HG03521 (cell line): ENCODE measurements at regions not wholly inside any gene's neighbourhood (a gene's known extent, or its start where the extent isn't known, plus 50 kb on each side); places are given as distances from the start of the nearest gene placed in this dataset.

Experiments
- ATAC-seq: cut with Tn5 transposase; IDR thresholded peaks from one replicate; pipeline ENCODE4 v1.9.1; 2021; ENCODE audit warnings: mild to moderate bottlenecking, moderate library complexity; ENCODE audit not compliant: unreplicated experiment

DNA sequence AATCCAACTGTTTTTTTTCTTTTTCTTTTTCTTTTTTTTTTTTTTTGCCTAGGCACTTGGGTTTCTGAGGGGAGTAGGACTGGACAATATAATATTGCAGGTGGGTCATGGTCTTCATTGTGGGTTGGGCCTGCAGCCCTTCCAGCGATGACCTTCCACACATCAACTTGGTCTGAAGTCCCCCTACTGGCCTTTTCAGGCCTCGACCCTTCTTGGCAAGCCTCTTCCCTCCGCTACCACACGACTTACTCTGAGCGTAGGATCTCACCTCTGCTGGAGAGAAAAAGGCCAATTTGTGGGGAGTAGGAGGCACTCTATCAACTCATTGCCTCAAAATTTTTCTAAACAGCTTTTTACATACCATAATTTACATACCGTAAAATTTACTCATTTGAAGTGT lies 51.1 kb upstream of the GRIK3 start:
- ATAC-seq: no peak

DNA sequence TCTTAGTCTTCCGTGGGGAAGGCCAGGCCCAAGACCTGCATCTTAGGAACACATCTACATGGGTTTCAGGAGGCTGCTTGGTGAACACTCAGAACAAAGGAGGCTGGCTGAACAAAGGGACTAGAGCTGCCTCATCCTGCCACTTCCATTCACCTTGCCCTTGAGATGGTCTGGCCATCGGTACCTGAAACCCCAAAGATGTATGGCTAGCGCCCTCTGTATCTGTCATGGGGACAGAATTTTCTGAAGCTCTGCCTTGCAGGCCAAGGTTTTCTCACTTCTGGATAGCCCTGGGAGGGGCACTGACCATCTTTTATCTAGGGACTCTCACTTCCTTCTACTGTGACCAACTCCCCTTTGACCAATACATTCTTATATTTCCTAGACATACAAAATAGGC lies 55.4 kb upstream of the GRIK3 start:
- ATAC-seq: no peak

DNA sequence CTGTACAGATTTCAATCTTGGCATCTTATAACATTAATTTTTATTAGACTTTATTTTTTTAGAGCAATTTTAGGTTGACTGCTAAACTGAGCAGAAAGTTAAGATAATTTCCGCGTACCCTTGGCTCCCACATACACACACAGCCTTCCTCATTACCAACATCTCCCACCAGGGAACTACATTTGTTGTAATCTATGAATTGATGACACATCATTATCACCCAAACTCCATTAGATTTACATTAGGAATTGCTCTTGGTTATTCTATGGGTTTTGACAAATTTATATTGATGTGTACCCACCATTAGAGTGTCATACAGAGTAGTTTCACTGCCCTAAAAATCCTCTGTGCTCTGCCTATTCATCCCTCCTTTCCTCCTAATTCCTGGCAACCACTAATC lies 56.4 kb upstream of the GRIK3 start:
- no peak for ATAC-seq

DNA sequence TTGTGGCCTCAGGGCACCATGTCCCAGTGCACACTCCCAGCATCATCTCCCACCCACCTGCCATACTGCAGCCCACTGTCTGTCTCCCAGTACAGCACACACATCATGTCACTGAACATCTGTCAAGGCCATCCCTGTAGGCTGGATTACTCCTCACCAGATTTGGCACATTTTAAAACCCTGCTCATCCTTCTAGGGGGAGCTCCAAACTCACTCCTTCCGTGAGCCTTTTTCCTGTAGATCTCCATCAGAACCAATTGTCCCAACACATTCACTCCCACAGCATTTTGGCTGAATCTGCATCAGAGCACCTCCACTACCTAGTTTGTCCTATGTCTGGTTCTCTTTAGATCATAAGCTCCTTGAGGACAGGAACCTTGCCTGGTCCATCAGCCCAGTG lies 58.6 kb upstream of the GRIK3 start:
- no peak for ATAC-seq

DNA sequence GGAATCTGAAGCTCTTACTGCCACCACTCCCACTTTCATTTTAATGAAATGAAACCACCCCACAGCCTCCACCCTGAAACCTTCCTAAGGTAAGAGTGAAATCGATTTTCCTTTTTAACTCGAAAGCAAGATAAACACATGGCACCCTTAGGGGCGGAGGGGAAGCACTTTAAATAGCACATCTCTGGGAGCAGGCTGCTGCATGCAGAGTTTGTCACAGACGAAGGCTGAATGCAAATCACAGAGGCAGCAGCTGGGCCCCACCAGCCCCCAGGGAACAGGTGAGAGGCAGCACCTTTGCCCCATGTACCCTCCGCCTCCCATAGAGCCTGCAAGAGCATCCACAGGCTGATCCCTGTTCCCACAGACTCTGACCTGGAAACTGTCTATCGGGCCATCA lies 60.0 kb upstream of the GRIK3 start:
- ATAC-seq: no peak

DNA sequence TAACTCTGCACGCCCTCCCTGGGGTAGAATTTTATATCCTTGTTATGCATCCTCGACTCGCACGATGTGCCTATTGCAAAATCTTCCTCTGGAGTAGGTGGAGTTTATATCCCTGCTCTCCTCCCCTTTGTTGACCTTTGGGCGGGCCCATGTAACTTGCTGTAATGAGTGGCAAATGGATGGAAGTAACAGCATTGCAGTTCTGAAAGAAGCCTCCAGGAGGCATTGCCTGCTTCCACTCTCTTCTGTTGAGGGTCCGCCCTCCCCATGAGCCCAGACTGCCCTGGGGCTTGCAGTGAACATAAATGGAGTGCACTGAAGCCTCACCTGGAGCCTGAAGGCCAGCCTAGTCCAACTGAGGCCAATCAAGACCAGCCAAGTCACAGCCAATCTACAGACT lies 62.2 kb upstream of the GRIK3 start:
- ATAC-seq: no peak

DNA sequence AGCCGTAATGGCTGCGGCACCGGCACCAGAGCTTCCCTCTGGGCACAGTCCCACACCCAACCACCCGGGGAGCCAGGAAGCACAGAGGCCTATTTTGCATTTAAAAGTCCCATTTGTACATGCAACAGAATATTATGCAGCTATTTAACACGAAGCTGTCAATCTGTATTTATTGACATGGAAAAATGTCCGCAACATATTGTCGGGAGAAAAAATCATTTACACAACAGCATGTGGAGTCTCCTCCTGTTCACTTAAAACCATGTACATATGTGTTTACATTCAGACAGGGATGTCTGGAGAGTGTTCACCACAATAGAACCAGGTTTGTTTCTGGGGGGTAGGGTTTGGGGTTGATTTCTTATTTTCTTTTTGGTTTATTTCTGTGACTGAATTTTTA lies 63.4 kb upstream of the GRIK3 start:
- no peak for ATAC-seq

DNA sequence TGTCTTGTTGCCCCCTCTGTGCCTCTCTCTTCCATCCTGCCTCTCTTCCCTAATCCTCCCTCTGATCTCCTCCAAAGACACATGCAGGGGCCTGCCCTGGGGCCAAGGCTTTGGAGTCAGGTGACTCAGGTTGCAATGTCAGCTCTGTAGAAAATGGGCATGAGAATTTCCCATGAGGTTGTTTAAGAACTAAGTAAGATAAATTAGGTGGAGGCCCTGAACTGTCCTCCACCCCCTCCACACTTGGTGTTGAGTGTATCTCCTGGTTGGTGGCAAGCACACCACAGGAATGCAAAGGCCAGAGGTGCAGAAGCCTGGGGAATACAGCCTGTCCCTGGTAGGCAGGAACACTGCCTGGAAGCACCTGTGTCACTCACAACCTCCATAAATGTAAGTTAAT lies 63.9 kb upstream of the GRIK3 start:
- no peak for ATAC-seq

DNA sequence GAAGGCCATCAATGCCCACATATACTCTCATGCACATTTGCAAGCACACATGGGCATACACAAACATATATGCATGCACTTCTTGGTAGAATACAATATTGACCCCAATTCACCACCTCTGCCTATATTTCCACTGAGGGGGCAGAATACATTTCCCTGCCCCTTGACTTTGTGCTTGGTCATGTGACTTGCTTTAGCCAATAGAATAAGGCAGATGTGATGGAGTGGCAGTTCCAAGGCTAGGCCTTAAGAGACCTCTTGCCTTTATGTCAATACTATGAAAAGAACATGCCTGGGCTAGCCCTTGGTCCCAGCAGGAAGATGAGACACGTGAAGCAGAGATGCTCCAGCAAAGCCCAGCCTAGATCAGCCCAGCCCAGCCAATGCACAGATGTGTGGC lies 66.0 kb upstream of the GRIK3 start:
- no peak for ATAC-seq

DNA sequence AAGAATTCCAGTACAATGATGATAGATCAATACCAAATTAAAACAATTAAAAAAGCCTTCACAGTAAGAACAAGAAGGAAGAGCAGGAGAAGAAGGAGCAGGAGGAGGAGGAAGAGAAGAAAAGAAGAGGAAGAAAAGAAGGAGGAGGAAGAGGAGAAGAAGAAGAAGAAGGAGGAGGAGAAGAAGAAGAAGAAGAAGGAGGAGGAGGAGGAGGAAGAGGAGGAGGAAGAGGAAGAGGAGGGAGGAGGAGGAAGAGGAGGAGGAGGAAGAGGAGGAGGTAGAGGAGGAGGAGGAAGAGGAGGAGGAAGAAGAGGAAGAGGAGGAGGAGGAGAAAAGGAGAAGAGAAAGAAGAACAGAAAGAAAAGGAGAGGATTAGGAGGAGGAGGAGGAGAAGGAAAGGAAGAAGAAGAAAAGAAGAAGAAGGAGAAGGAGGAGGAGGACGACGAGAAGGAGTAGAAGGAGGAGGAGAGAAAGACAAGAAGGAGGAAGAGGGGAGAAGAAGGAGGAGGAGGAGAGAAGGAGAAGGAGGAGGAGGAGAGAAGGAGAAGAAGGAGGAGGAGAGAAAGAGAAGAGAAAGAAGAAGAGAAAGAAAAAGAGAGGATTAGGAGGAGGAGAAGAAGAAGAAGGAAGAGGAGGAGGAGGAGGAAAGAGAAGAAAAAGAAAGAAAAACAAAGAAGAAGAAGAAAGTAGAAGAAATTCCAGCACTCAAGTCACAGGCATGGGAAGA lies 68.5 kb upstream of the GRIK3 start:
- ATAC-seq: no peak

DNA sequence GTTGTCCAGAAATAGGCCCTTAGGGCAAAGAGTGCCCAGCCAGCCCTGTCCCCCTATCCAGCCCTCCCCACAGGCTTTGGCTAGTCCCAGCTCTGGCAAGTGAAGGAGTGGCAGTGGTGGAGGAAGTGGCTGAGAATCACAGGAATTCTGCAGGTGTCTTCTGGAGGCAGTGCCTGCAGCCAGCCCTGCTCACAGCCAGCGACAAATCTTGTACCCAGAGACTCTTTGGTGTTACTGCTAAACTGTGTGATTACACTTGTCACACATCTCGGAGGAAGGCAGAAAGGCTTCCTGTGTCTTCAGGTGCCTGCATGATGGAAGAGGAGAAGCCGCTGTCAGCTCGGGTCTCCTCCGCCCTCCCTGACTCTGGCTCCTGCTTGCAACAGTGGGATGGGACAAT lies 71.6 kb upstream of the GRIK3 start:
- ATAC-seq: no peak

DNA sequence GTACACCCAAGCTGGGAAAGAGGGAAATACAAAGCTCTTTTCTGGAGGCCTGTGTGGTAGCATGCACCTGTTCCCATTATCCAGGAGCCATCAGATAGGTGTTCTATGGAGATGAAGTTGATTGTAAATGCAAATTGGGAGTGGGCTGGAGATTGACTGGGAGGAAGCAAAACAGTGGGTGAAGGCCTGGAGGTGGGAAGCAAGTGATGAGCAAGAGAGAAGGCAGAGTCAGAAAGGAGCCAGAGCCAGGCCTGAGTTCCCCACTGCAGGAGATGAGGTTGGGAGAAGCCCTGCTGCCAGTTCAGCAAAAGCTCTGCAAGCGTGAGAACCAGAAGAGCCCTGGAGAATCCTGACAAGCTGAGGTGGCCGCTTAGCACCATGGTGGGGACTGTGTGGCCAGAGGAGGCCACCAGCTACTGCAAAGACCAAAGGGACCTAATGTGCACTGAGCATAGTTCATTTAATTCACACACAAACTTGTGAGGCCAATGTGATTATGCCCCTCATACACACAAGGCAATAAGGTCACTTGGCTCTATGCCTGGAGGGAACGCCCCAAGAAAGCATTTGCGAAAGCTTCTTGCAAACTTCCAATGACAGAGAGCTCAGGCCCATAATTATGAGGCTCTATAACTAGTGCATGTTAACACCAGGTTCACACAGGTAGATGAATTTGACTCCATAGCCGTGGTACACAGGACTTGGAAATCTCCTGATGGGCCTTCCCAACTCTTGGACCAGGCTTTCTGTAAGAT lies 73.0 kb upstream of the GRIK3 start:
- ATAC-seq: no peak

DNA sequence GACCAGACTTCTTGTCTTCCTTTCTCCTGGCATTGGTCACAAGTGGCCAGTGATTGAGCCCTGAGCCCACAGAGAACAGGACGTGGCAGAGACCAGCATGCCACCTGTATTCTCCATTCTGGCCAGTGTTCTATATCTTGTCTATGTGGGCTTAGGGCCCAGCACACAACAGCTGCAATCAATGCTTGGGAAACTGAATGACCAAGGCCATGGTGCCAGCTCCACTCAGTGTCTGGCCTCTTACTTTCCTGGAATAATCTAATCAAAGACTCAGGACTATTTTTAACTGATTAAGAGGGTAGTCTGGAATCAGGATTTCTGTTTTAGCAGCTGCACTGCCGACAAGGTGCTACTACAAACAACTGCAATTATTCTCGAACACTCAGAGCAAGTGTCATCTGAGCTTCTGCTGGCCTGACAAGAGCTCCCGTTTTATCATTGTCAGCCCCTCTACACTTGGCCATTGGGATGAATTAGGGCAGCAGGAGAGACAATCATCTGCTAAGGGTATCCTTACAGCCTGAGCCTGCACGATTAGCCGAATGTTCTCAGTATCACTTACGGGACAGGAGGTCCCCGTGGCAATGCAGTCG lies 74.4 kb upstream of the GRIK3 start:
- no peak for ATAC-seq

DNA sequence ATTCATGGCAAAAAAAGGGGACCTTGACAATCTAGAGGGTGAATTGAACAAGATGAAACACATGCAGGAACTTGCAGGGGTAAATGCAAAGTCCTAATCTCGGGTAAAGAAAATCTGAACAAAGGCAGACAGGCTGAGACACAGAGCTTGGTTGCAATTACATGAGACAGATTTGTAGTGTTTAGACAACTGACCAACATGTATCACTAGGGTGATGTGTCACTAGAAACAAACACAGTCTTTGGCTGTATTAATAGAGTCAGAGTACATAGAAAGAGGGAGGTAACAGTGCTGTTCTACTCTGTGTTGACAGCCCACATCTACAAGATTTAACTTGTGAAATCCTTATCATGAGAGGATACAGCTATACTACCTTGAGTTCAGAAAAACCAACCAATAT lies 78.1 kb upstream of the GRIK3 start:
- no peak for ATAC-seq

DNA sequence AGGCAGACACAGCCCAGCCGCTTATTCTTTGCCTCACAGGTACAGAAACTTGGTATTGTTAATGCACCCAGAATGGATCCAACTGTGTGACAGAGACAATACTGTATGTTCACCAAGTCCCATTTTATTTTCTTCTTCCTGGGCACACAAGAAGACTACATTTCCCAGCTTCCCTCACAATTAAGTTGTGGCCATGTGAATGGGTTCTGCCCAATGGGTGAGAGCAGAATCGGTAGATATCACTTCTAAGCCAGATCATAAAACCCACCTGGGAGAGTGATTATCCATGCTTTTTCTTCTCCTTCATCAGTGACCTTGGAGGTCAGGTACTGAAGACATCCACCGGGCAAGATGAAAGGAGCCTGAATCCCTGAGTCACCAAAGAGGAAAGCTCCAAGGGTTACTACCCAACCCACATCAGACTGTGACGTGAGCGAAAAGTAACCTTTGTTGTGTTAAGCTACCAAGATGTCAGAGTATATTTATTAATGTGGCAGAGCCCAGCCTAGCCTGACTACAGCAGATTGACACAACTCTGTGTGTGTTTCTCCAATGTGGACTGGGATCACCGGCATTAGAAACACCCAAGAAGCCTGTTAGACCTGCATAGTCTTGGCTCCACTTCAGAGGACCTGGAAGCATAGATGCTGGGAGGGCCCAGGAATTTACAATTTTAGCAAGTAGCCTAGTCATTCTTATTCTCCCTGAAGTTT lies 79.1 kb upstream of the GRIK3 start:
- no peak for ATAC-seq

DNA sequence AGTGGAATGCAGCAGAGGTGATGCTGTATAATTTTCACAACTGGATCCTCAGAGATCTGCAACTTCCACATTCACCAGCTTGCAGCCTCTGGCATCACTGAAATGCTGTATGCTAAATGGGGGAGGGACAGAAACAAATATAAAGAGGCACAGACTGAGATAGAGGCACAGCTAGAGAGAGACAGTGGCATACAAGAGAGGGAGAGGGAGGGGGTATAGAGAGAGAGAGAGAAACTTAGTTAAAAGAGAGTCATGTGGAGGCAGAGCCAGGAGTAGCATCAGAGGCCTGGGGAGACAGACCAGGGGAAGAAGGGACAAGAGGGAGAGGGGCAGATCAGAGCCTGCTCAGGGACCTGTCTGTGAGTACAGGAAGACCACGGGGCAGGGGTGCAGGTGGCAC lies 84.5 kb upstream of the GRIK3 start:
- no peak for ATAC-seq

DNA sequence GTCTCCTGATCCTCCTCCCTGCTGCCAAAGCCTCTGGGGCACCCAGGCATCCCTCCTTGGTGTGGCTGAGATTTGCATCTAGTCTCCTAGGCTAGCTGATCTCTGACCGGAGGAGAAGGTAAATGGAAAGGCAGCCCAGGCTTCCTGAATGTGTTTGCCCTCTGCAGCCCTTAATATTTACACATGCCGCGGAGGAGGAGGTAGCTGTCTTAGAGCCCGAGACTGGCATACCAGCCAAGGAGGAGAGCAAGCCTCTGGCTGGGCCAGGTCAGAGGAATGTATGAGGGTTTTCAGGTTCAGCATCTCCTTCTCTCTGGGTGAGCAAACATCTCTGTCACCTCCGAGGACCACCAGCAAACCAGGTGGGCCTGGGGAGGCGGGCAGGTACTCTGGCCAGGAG lies 86.0 kb upstream of the GRIK3 start:
- ATAC-seq: no peak

DNA sequence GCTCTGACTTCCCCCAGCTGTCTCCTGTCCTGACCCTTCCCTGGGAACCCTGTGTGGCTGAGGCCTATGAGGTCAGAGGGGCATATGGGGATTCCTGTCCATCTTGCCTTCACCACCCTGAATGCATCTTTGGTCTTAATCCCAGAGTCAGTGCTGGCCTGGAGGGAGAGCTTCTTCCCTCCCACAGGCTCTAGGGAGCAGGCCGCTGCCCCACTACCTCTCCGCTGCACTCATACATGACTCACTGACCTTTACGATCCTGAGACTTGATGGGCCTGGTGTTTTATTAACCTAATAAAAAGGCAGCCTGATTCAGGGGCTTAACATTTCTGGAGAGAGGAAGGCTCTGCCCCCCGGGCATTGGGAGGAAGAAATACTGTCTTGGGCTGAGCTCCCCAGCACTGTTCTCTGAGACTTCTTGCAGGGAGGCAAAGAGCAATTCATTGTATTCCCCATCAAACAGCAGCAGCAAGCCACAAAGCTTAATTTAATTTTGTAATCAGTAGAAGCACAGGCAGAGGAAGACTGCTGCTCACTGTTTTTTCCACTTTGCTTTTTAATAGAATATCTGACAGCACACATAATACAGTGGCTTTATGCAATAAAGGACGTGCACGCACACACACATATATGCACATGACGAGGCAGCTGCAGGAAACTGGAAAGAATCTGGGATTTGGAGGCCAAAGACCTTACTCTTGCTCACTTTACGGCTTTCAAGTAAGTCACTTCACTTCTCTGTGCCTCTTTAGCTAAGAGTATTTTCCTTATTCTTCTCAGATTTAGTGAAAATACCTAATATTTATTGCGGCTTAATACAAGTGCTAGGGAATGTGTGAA lies 89.2 kb upstream of the GRIK3 start:
- ATAC-seq: no peak

DNA sequence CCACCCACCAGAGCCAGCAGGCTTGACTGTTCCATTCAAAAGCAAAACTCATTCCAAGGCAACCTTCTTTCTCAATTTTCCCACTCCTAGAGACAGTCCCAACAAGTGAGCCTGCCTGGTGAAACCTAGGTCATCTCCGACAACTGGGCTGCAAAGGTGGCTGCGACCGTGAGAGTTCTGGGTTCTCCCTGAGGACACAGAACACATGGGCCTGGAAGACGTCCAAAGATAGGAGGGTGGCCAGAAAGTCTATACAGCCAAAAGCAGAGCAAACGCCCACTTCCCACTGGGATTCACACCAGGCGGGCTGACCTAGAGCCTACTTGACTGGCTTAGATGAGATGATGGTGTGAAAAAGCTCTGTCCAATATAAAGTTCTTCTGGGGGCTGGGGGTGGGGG lies 90.2 kb upstream of the GRIK3 start:
- no peak for ATAC-seq

DNA sequence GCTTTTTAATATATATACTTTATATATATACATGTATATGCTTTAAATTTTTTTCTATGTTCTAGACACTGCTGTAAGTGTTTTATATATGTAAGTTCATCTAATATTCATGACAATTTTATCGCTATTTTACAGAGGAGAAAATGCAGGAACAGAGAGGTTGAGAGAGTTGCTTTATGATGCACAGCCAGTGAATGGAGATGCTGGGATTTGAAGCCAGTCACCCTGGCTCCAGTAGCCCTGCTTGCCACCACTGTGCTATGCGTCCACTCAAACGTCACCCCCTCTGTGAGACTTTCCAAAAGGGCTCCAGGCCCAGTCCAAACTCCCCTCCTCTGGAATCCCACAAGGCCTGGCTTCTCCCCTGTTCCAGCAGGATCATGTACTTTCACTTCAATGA lies 91.0 kb upstream of the GRIK3 start:
- no peak for ATAC-seq

DNA sequence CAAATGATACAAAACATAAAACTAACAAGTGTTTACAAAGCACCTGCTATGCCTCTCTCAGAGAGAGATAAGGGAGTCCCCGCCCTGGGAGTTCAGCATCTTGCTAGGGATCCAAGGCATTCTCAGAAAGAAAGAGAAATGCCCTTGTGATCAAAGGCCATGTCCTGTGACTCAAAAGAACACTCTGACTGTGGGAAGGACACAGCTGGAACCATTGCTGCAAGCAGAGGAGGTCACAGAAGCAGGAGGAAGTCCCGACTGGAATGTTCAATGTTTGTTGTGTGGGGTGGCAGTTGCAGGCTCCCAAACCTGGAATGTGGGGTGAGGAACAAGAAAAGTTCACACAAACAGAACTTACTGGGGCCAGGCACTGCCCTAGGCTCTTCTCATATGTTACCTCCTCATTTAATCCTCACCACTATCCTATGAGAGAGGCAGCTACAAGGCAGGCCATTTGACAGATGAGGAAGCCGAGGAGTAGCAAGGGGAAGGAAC lies 93.0 kb upstream of the GRIK3 start:
- no peak for ATAC-seq
